ENCODE measurements at regions not wholly inside any gene's neighbourhood (a gene's known extent, or its start where the extent isn't known, plus 50 kb on each side); places are given as distances from the start of the nearest gene placed in this dataset.

DNA sequence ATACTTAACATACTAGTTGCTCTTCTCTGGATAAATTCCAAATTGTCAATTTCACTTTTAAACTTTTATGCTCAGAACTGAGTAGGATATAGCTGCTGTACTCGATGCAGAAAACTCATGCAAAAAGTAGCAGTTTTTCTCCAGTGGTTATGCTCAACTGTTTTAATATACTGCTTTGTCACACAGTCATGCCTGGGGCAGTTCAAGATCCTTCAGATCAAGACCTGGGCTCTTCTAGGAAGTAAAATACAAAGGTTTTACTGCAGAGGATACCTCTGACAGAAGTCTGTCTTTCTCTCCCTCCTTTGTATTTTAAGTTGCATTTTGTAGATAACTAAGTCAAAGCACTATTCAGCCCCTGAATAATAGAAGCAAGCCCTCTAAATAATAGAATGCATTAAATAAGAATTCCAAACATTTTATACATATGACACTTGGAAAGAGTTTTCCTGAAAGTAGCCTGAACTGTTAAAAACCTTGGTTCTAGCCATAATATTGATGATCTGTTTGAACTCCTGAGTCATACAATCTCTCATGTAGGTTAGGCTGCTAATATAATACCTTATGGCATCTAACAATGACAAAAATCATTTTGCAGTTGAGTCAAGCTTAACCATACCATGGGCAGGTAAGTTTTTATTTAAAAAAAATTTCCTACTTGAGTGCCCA is 183.3 kb upstream of the TRIB2 start:
- TF ChIP-seq CTCF (IDR thresholded peaks at IDR 0.05) (no peak), POLR2A (IDR thresholded peaks at IDR 0.05) (no peak), EP300 (IDR thresholded peaks at IDR 0.05) (no peak), POLR2AphosphoS5 (IDR thresholded peaks at IDR 0.05) (no peak)
